ENCODE measurements at regions not wholly inside any gene's neighbourhood (a gene's known extent, or its start where the extent isn't known, plus 50 kb on each side); places are given as distances from the start of the nearest gene placed in this dataset.

- Histone ChIP-seq H4K8ac (ENCODE audit: extremely low read depth, insufficient read depth, low read length) (no peak overlapping the region), H3K23me2 (ENCODE audit: low read depth, low read length) (no peaks in the 10 kb centered on the region), H2BK15ac (ENCODE audit: low read length) (no peak overlapping the region), H4K91ac (replicated peaks; ENCODE audit: insufficient read length, low read length) (no peak overlapping the region), H3K27ac (ENCODE audit: low read depth, low read length) (no peak overlapping the region), H2BK5ac (ENCODE audit: low read depth, low read length) (no peak overlapping the region), H2AFZ (ENCODE audit: low read length) (no peak overlapping the region), H2BK12ac (ENCODE audit: low read depth, low read length) (no peak overlapping the region), H3K79me1 (ENCODE audit: low read depth, low read length) (no peaks in the 10 kb centered on the region), H3K23ac (ENCODE audit: insufficient read length) (no peak overlapping the region), H3K18ac (ENCODE audit: extremely low read depth, low read length) (no peak overlapping the region), H3K36me3 (ENCODE audit: control insufficient read depth in 2 of 4, insufficient read depth in 4 of 4, low read length in 3 of 4) (no peaks in the 10 kb centered on the region), H4K5ac (ENCODE audit: insufficient read length, low read depth, low read length) (no peak overlapping the region), H3K4ac (replicated peaks; ENCODE audit: insufficient read length, low read depth, low read length) (no peak overlapping the region), H3K79me2 (ENCODE audit: control insufficient read depth in 1 of 2, insufficient read depth in 2 of 2, low read length in 2 of 2) (no peaks in the 10 kb centered on the region), H3K4me2 (ENCODE audit: insufficient read depth in 1 of 2, low read depth in 2 of 2, low read length in 2 of 2) (no peak overlapping the region), H3K9ac (replicated peaks in 1 of 4; ENCODE audit: extremely low read depth in 1 of 4, low read depth in 3 of 4, low read length in 3 of 4) (no peak overlapping the region), H4K20me1 (replicated peaks in 1 of 2; ENCODE audit: control insufficient read depth in 1 of 2, insufficient read depth in 2 of 2, low read length in 2 of 2) (no peaks in the 10 kb centered on the region), H3K4me1 (replicated peaks in 1 of 4; ENCODE audit: control insufficient read depth in 3 of 4, insufficient read depth in 4 of 4, low read length in 3 of 4) (peaks cover 0 to 10% (median 7%) of the 10 kb centered on the region in 4 experiments; a peak in 5 of 7 replicates), H2BK20ac (ENCODE audit: low read length) (no peak overlapping the region), H3K56ac (replicated peaks; ENCODE audit: insufficient read length, low read depth, low read length) (no peak overlapping the region), H3K9me3 (ENCODE audit: insufficient read depth in 2 of 2, low read depth in 1 of 2, low read length in 1 of 2) (no peaks in the 10 kb centered on the region), H2BK120ac (replicated peaks; ENCODE audit: low read depth, low read length) (no peak overlapping the region), H3K4me3 (ENCODE audit: extremely low read depth in 1 of 4, insufficient read depth in 2 of 4, low read depth in 3 of 4, low read length in 4 of 4) (no peak overlapping the region), H3K14ac (ENCODE audit: insufficient read length) (no peak overlapping the region), H2AK5ac (ENCODE audit: low read depth, low read length) (no peak overlapping the region), H3K27me3 (replicated peaks in 1 of 4; ENCODE audit: control insufficient read depth in 3 of 4, extremely low read depth in 1 of 4, insufficient read depth in 3 of 4, low read length in 3 of 4) (no peaks in the 10 kb centered on the region; a peak in 1 of 7 replicates)
- DNase-seq (ENCODE audit: low read depth in 1 of 2, low spot score in 2 of 2) (no peak), FAIRE-seq (no peak)
- WGBS, 2 experiments (ENCODE audit: extremely low coverage in 1 of 2, insufficient coverage in 1 of 2, insufficient read length in 1 of 2, insufficient replicate concordance in 2 of 2, low coverage in 1 of 2, low lambda C conversion rate in 2 of 2, missing lambda C conversion rate in 1 of 2) = 88% methylated on average over 1 of the region's 1 CpG; no CpG with 5 or more reads in 1 of the 2 experiments
- ChIA-PET CTCF (ENCODE audit: partially characterized antibody) (interaction anchor here (0.7 to 28.1 kb wide), 5 partner anchors 9 to 844 kb away, joined by 3 to 942 read pairs (median 3); partner anchors contain the start of gene APLNR), POLR2A (ENCODE audit: partially characterized antibody) (interaction anchor here (1.0 kb wide), 1 partner anchor 257 kb away, joined by 3 read pairs; no protein-coding TSS in a partner anchor)
- TF ChIP-seq ASH2L (IDR thresholded peaks at IDR 0.05; ENCODE audit: low read length) (no peak), SIRT6 (IDR thresholded peaks at IDR 0.05; ENCODE audit: low read length) (no peak), ZNF274 (IDR thresholded peaks at IDR 0.05; ENCODE audit: borderline replicate concordance, extremely low read depth, low read length) (no peak), RNF2 (IDR thresholded peaks at IDR 0.05; ENCODE audit: borderline replicate concordance, low read depth, low read length, missing control alignments, poor library complexity, severe bottlenecking) (no peak), MAFK (IDR thresholded peaks at IDR 0.05; ENCODE audit: low read depth, low read length) (no peak), SIX5 (IDR thresholded peaks at IDR 0.05; ENCODE audit: low read depth, low read length) (no peak), TAF7 (optimal IDR thresholded peaks at IDR 0.05; ENCODE audit: borderline replicate concordance, low read depth, low read length) (no peak), CHD2 (IDR thresholded peaks at IDR 0.05; ENCODE audit: low read length) (no peak), TBP (IDR thresholded peaks at IDR 0.05; ENCODE audit: low read depth, low read length) (no peak), JUND (IDR thresholded peaks at IDR 0.05; ENCODE audit: low read length) (no peak), HDAC2 (IDR thresholded peaks at IDR 0.05; ENCODE audit: borderline replicate concordance in 1 of 2, low read depth in 2 of 2, low read length in 2 of 2) (no peak), NRF1 (IDR thresholded peaks at IDR 0.05; ENCODE audit: low read depth, low read length) (no peak), YY1 (IDR thresholded peaks at IDR 0.05; ENCODE audit: low read depth, low read length) (no peak), ATF3 (IDR thresholded peaks at IDR 0.05; ENCODE audit: insufficient read depth, low read depth, low read length) (no peak), CBX8 (IDR thresholded peaks at IDR 0.05; ENCODE audit: borderline replicate concordance, low read depth, low read length) (no peak)
These were observed 59.8 kb upstream of the LRRC55 start for GRCh38 chr11:57121996-57122395.
